Breast epithelium (tissue), 3 donors: ENCODE measurements at regions not wholly inside any gene's neighbourhood (a gene's known extent, or its start where the extent isn't known, plus 50 kb on each side); places are given as distances from the start of the nearest gene placed in this dataset.

Source experiments
- CTCF ChIP-seq, 3 donors: fragments of 450-650 bp; IDR thresholded peaks; one replicate each; pipeline ENCODE4 v1.5.1; 2016 to 2017; ENCODE audit warnings: antibody characterized with exemption in 3 of 3, mild to moderate bottlenecking in 3 of 3, moderate library complexity in 3 of 3
- POLR2A ChIP-seq: fragments of 450-650 bp; IDR thresholded peaks from one replicate; pipeline ENCODE4 v1.6.1; 2016; ENCODE audit warnings: antibody characterized with exemption, mild to moderate bottlenecking, moderate library complexity
- POLR2AphosphoS5 ChIP-seq, 3 donors: sonication (generic); formaldehyde crosslinking; IDR thresholded peaks; one replicate each; pipeline ENCODE4 v1.6.1; 2017; ENCODE audit warnings: antibody characterized with exemption in 3 of 3

- TF ChIP-seq CTCF (IDR thresholded peaks at IDR 0.05) (peak; percentile 78 to 90 (median 84)), POLR2AphosphoS5 (IDR thresholded peaks at IDR 0.05) (peak in 2 of 3 donors; percentile 46 to 57), POLR2A (no peak)
Measured at GRCh38 chr4:184538023-184538599, 63.8 kb upstream of the IRF2 start.
